Neural progenitor cell (in vitro differentiated cells): ENCODE measurements at regions not wholly inside any gene's neighbourhood (a gene's known extent, or its start where the extent isn't known, plus 50 kb on each side); places are given as distances from the start of the nearest gene placed in this dataset.

ENCODE experiments used
- DNase-seq: peaks from one replicate; pipeline ENCODE4 v3.0.0-alpha.2; 2016; ENCODE audit warnings: low spot score
- H2AFZ ChIP-seq: fragments of 200-600 bp; sonication (generic); replicated peaks from 2 replicates; pipeline ENCODE4 v1.6.1; 2016; ENCODE audit warnings: antibody characterized with exemption
- H3F3A ChIP-seq: fragments of 200-600 bp; sonication (generic); 2 replicates; pipeline ENCODE4 v1.6.1; 2016; ENCODE audit warnings: antibody characterized with exemption, low read depth
- H3K27ac ChIP-seq: fragments of 200-600 bp; sonication (generic); 2 replicates; pipeline ENCODE4 v1.5.1; 2016; ENCODE audit warnings: mild to moderate bottlenecking
- H3K27me3 ChIP-seq: fragments of 200-600 bp; sonication (generic); 2 replicates; pipeline ENCODE4 v1.6.1; 2016; ENCODE audit warnings: mild to moderate bottlenecking, moderate library complexity
- H3K36me3 ChIP-seq: fragments of 200-600 bp; sonication (generic); 2 replicates; pipeline ENCODE4 v1.5.1; 2016
- H3K4me1 ChIP-seq: fragments of 200-600 bp; sonication (generic); 2 replicates; pipeline ENCODE4 v1.6.1; 2016; ENCODE audit warnings: mixed run types
- H3K4me2 ChIP-seq: fragments of 200-600 bp; sonication (generic); 2 replicates; pipeline ENCODE4 v1.6.1; 2016
- H3K4me3 ChIP-seq: fragments of 200-600 bp; sonication (generic); 2 replicates; pipeline ENCODE4 v1.5.1; 2016
- H3K79me2 ChIP-seq: fragments of 200-600 bp; sonication (generic); 2 replicates; pipeline ENCODE4 v1.6.1; 2016; ENCODE audit warnings: low read depth
- H3K9ac ChIP-seq: fragments of 200-600 bp; sonication (generic); 2 replicates; pipeline ENCODE4 v1.6.1; 2016
- H3K9me3 ChIP-seq: fragments of 200-600 bp; sonication (generic); 2 replicates; pipeline ENCODE4 v1.5.1; 2016; ENCODE audit warnings: low read depth
- H4K20me1 ChIP-seq: fragments of 200-600 bp; sonication (generic); 2 replicates; pipeline ENCODE4 v1.6.1; 2016; ENCODE audit warnings: low read depth
- H3K27ac Mint-ChIP-seq: 3 replicates; pipeline ENCODE4 v1.8.0; 2021; ENCODE audit warnings: mixed read lengths
- H3K27me3 Mint-ChIP-seq: 2 replicates; pipeline ENCODE4 v1.8.0; 2022; ENCODE audit warnings: low read depth, mild to moderate bottlenecking, inconsistent platforms, moderate library complexity, mixed read lengths; ENCODE audit not compliant: insufficient read depth
- H3K36me3 Mint-ChIP-seq: 3 replicates; pipeline ENCODE4 v1.8.0; 2021; ENCODE audit warnings: mixed read lengths
- H3K4me1 Mint-ChIP-seq: 3 replicates; pipeline ENCODE4 v1.8.0; 2021; ENCODE audit warnings: mixed read lengths
- H3K4me3 Mint-ChIP-seq: 3 replicates; pipeline ENCODE4 v1.8.0; 2021; ENCODE audit warnings: mild to moderate bottlenecking, moderate library complexity, mixed read lengths
- H3K9me3 Mint-ChIP-seq: 3 replicates; pipeline ENCODE4 v1.8.0; 2020; ENCODE audit warnings: mixed read lengths
- CTCF ChIP-seq: fragments of 200-600 bp; sonication (generic); IDR thresholded peaks from 2 replicates; pipeline ENCODE4 v1.5.1; 2017; ENCODE audit warnings: antibody characterized with exemption, mild to moderate bottlenecking
- EZH2 ChIP-seq: fragments of 200-600 bp; sonication (generic); IDR thresholded peaks from 2 replicates; pipeline ENCODE4 v1.6.1; 2017; ENCODE audit warnings: antibody characterized with exemption, mild to moderate bottlenecking, moderate library complexity
- EZH2phosphoT487 ChIP-seq: fragments of 200-600 bp; sonication (generic); IDR thresholded peaks from 2 replicates; pipeline ENCODE4 v1.6.1; 2017; ENCODE audit warnings: antibody characterized with exemption

- H4K20me1 ChIP-seq: no peaks in the 10 kb centered on the region
- no peak for TF ChIP-seq CTCF
- no peak for TF ChIP-seq EZH2phosphoT487
- no peak for TF ChIP-seq EZH2
Observed at GRCh38 chrX:88526385-88526784, 220.6 kb upstream of the CPXCR1 start.

DNA sequence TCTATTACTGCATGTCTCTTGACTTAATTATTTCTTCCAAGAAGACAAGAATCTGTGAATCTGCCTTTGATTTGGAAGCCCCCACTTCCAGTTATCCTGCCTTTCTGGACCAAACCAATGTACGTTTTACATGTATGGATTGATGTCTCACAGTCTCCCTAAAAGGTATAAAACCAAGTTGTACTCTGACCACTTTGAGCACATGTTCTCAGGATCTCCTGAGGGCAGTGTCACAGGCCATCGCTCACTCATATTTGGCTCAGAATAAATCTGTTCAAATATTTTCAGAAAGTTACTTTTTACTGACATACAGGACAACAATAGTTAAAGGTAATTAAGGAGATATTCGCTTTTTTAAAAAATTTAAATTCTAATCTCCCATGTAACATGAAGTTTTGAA, 188.6 kb upstream of the CPXCR1 start:
- H3K27me3 ChIP-seq: no peaks in the 10 kb centered on the region
- peak overlapping the region; percentile 63 for H2AFZ ChIP-seq
- TF ChIP-seq CTCF: no peak
- TF ChIP-seq EZH2: no peak
- no peak for TF ChIP-seq EZH2phosphoT487
- peaks cover 5% of the 10 kb centered on the region for H3K4me1 Mint-ChIP-seq
- no peaks in the 10 kb centered on the region for H3K9me3 Mint-ChIP-seq
- no peak for DNase-seq
- no peaks in the 10 kb centered on the region for H3K36me3 ChIP-seq
- H3K27ac ChIP-seq: no peak overlapping the region
- no peak overlapping the region for H3K4me3 ChIP-seq
- H3K27me3 Mint-ChIP-seq: no peaks in the 10 kb centered on the region
- H3K9me3 ChIP-seq: no peaks in the 10 kb centered on the region
- peaks cover 7% of the 10 kb centered on the region for H3F3A ChIP-seq
- H4K20me1 ChIP-seq: no peaks in the 10 kb centered on the region
- H3K79me2 ChIP-seq: no peaks in the 10 kb centered on the region
- H3K4me1 ChIP-seq: peaks cover 13% of the 10 kb centered on the region
- H3K36me3 Mint-ChIP-seq: no peaks in the 10 kb centered on the region
- no peak overlapping the region for H3K4me3 Mint-ChIP-seq
- H3K4me2 ChIP-seq: no peak overlapping the region
- no peak overlapping the region for H3K9ac ChIP-seq
- H3K27ac Mint-ChIP-seq: no peak overlapping the region

More at GRCh38 chrX:88526385-88526784, 220.6 kb upstream of the CPXCR1 start:
- no peaks in the 10 kb centered on the region for H3K27me3 Mint-ChIP-seq
- no peaks in the 10 kb centered on the region for H3F3A ChIP-seq
- H2AFZ ChIP-seq: no peak overlapping the region
- no peaks in the 10 kb centered on the region for H3K9me3 ChIP-seq
- H3K4me2 ChIP-seq: no peak overlapping the region
- no peaks in the 10 kb centered on the region for H3K4me1 ChIP-seq
- H3K27ac Mint-ChIP-seq: no peak overlapping the region
- no peak overlapping the region for H3K4me3 Mint-ChIP-seq
- no peak overlapping the region for H3K9ac ChIP-seq
- H3K36me3 Mint-ChIP-seq: no peaks in the 10 kb centered on the region
- H3K9me3 Mint-ChIP-seq: peaks cover 3% of the 10 kb centered on the region
- no peaks in the 10 kb centered on the region for H3K36me3 ChIP-seq
- H3K27ac ChIP-seq: no peak overlapping the region
- no peak for DNase-seq
- H3K79me2 ChIP-seq: no peaks in the 10 kb centered on the region
- no peaks in the 10 kb centered on the region for H3K27me3 ChIP-seq
- no peaks in the 10 kb centered on the region for H3K4me1 Mint-ChIP-seq
- no peak overlapping the region for H3K4me3 ChIP-seq

GRCh38 chrX:88560673-88561330, 186.2 kb upstream of the CPXCR1 start:
- Histone ChIP-seq H3K9me3 (no peaks in the 10 kb centered on the region), H3K4me1 (peaks cover 13% of the 10 kb centered on the region), H3K36me3 (no peaks in the 10 kb centered on the region), H3K27me3 (no peaks in the 10 kb centered on the region), H3K79me2 (no peaks in the 10 kb centered on the region), H3K4me2 (peak overlapping the region; percentile 46), H3F3A (peaks cover 7% of the 10 kb centered on the region), H3K27ac (peak overlapping the region; percentile 47), H3K9ac (no peak overlapping the region), H2AFZ (no peak overlapping the region), H3K4me3 (no peak overlapping the region), H4K20me1 (no peaks in the 10 kb centered on the region)
- TF ChIP-seq CTCF (no peak), EZH2 (no peak), EZH2phosphoT487 (no peak)
- no peak overlapping the region for H3K4me3 Mint-ChIP-seq
- no peaks in the 10 kb centered on the region for H3K27me3 Mint-ChIP-seq
- H3K36me3 Mint-ChIP-seq: no peaks in the 10 kb centered on the region
- peaks cover 5% of the 10 kb centered on the region for H3K4me1 Mint-ChIP-seq
- DNase-seq: peak; percentile 8
- peak overlapping the region; percentile 22 for H3K27ac Mint-ChIP-seq
- peaks cover 4% of the 10 kb centered on the region for H3K9me3 Mint-ChIP-seq
